GM18873 (cell line): ENCODE measurements at regions not wholly inside any gene's neighbourhood (a gene's known extent, or its start where the extent isn't known, plus 50 kb on each side); places are given as distances from the start of the nearest gene placed in this dataset.
"Not testable (repeated sequence)": the region's sequence is repeated elsewhere in the genome, so short reads cannot be mapped to it uniquely, and the experiment has no call there.

ENCODE experiments used
- ATAC-seq: cut with Tn5 transposase; IDR thresholded peaks from one replicate; pipeline ENCODE4 v1.9.1; 2021; ENCODE audit warnings: mild to moderate bottlenecking, moderate library complexity, moderate number of reproducible peaks; ENCODE audit not compliant: unreplicated experiment, low FRiP score

DNA sequence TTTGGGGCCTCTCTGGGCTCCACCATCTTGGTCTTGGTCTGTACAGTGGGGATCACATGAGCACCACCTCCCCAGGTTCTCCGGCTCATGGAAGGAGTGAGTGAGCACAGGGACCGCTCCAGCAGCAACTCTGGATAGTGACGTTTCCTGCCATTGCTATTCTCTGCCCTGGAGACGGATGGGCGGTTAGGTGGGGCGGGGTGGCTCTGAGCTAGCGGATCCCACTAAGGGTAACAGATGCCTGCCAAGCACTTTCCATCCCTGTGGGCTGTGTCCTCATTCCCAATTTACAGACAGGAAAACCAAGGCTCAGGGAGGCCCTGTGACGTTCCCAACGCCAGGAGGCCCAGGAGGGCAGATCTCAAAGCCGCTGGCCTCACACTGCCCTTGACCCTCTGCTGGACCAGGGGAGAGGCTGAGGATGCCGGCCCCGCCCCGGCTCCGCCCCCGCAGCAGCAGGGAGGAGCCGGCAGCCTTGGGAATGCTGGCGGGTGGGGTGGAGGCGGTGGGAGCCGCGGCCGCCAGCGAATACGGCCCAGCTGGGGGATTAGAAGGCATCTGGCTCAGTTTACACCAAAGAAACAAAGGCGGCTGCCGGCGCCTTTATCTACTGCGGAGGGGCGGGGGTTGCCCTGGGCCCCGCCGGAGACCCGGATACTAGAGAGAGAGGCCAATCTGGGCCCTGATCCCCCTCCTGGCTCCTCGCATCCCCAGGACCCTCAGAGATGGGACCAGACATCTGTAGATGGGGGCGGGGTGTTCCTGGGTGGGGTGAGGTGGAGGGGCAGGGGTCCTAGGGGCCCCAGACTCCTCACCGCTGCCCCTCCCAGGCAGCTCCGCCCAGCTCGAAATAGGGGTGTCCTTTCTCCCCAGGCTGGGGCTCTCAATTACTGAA lies 122.3 kb upstream of the CIBAR2 start:
- no peak for ATAC-seq

DNA sequence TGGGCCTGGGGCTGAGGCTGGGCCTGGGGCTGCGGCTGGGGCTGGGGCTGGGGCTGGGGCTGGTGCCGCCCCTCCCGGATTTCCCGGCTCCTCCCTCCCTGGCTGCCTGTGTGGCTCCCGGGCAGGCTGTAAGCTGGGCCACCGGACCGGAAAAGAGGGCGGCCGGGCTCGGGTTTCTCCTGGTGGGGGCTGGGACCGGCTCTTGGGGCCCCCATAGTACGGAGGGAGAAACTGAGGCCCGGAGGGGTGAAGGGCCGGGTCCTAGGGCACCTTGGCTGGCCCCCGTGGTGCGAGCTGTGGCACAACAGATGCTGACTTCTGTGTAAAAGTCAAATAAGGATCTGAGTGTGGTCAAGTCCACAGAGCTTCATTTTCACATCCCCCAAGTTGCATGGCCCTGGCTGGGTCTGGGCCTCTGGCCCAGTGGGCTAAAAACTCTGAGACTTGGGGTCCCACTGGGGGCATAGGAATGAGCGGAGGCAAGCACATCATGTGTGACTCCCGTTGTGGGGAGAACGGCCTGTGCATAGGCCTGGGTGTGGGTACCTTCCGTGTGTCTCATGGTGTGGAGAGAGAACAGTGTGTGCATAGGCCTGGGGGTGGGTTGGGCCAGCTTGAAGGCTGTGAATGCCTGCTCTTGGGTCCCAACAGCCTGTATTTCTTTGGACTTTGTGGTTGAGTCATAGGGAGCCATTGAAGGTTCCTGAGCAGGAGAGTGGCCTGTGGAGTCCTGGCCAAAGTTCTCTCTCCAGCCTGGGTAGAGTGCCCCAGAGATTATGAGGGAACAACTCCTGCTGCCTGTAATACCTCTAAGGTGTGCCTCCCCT lies 123.9 kb upstream of the CIBAR2 start:
- no peak for ATAC-seq

DNA sequence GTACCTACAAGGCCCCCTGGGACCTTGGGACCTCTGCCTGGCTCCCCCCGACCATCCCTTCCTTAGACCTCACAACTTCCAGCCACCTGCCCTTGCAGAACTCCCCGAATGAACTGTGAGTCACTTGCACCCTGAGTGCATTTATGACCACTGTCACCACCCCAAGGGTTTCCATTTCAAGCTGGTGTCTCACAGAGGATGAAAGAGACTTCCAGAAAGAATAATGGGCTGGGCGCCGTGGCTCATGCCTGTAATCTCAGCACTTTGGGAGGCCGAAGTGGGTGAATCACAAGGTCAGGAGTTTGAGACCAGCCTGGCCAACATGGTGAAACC lies 124.5 kb upstream of the CIBAR2 start:
- ATAC-seq: no peak

DNA sequence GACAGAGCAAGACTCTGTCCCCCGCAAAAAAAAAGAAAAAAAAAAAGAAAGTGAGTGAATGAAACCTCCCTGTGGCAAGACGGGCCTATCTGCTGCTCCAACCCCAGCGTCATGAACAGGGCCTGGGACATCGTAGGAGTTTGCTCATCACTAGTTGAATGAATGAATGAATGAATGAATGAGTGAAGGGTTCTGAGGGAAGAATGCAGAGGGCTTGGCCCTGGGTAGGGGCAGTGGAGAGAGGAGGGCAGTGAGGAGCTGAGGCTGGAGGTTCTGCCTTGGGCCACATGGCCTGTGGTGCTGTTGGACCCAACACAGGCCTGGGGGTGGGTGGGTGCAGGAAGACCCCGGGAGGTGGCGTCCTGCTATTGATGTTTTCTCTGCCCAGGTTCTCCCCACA lies 125.5 kb upstream of the CIBAR2 start:
- ATAC-seq: no peak

DNA sequence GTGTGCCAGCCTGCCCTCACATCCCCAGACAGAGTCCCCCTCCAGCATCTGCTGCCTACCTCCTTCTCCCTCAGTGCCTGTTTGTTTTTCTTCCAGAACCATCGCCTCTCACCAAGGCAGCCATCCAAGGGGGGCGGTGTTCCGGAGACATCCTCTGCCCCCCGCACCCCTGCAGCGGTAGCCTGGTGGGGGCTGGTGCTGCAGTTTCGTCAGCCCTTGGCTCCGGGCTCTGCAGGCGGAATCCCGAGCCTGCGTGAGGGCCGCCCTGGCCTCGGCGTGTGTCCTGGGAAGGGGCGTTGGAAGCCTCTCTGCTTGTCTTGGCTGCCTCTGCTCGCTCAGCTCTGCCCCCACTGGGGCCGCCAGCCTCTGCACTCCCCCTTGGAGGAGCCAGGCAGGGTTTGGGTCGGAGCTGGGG lies 126.0 kb upstream of the CIBAR2 start:
- no peak for ATAC-seq

DNA sequence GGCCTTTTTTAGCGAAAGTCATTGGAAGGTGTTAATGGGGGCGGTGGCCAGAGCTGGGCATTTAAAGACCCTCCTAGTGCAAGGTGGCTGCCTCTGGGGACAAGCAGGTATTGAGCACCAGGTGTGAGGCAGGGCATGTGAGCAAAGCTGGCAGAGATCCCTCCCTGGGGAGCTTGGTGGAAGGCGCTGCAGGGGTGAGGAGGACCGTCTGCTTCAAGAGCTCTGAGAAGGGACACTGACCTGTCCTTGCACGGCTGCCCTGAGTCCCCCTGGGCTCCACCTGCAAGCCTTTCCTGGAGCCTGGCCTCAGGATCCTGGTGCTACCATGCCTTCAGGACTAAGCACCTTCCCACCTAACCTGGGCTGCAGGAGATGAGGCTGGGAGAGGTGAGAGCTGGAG lies 127.0 kb upstream of the CIBAR2 start:
- no peak for ATAC-seq

DNA sequence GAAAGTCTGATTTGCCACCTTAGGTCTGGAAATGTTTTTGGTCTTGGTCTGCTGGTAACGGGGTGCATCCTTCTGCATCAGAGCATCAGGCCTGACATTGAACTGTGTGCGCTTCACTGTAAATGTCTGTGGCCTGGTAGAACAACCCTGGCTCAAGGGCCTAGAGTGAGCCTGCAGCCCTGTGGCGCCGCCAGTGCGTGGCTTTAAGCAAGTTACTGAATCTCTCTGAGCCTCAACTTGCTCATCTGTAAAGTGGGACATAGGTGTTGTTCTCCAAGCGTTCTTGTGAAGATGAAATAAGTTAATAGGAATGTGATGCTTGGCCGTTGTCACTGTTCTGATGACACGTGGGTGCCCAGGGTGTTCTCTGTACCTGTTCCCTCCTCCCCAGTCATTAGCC lies 127.6 kb upstream of the CIBAR2 start:
- no peak for ATAC-seq

DNA sequence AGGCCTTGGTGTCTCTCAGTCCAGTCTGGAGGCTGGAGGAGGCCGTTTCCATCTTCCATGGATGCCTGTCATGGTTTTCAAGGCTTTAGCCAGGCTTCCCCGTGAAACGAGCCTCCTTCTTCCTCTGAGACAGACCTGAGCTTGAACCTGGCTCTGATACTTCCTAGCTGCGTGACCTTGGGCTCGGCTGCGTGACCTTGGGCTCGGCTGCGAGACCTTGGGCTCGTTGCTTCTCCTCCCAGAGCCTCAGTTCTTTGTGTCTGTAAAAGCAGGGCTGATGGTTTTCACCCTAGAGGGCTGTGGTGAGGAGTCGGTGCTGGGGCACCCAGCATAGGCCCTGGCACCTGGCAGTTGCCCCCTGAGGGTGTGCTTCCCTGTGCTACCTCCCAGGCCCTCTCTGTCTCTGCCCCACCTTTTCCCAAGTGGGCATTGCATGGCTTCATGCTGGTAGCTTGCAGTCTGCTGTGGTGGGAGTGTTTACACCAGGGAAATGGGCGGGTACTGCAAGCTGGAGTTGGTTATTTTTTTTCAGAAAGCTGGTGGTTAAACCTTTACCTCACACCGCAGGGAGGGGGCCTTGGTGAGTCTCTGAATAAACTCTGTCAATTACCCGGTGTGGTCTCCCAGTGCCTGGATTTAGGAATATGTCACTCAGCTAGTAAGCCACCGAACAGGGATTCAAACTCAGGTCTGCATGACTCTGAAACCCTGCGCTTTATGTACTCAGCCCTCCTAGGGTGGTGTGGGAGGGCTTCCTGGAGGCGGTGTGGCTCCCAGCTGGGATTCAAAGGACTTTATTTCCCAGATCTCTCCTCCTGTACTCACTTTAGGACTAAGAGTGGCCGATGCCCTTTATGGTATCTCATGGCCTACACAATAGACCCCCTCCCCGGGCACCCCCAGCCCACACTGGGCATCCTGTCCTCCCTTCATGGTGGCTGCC lies 129.0 kb upstream of the CIBAR2 start:
- ATAC-seq: no peak

DNA sequence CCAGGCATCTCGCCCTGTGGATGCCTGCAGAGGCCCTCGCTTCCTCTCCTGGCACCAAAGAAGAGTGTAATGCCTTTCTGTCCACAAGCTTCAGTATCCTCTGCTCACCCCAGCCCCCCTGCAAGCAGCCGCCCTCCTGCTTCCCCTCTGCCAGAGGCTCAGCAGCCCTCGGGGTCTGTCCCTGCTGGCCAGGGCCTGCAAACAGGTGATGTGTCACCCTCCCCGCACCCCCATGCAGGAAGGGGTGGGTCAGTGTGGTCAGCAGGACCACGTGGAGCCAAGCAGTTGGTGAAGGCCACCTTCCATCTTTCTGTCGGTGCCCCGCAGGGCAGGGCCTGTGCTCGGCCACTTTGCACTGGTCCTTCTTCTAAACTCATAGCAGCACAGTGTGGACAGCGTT lies 129.9 kb upstream of the CIBAR2 start:
- ATAC-seq: no peak

DNA sequence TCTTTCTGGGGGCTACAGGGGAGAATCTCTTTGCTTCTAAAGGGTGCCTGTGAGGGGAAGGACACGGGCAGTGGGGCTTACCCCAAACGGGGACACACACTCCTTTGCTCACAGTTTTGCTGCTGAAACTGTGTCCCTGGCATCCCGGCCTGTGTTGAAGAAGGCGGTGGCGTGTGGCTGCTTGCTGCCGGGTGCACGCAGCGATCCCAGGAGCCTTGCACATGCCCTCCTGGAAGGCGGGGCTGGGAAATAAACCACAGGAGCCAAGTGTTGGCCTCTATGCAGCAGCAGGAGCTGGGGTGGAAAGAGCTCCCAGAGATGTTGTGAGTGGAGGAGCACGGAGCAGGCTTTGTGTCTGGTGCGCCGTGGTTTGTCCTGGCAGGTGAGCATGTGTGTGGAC lies 131.0 kb upstream of the CIBAR2 start:
- no peak for ATAC-seq

DNA sequence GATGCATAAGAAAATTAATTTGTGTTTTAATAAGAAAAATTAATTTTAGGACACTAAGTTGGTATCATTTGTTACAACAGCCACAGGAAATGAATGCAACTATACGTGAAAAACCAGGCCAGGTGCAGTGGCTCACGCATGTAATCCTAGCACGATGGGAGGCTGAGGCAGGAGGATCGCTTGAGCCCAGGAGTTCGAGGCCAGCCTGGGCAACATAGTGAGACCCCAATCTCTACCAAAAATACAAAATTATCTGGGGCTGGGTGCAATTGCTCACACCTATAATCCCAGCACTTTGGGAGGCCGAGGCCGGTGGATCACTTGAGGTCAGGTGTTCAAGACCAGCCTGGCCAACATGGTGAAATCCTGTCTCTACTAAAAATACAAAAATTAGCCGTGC lies 132.2 kb upstream of the CIBAR2 start:
- not testable (repeated sequence) for ATAC-seq

DNA sequence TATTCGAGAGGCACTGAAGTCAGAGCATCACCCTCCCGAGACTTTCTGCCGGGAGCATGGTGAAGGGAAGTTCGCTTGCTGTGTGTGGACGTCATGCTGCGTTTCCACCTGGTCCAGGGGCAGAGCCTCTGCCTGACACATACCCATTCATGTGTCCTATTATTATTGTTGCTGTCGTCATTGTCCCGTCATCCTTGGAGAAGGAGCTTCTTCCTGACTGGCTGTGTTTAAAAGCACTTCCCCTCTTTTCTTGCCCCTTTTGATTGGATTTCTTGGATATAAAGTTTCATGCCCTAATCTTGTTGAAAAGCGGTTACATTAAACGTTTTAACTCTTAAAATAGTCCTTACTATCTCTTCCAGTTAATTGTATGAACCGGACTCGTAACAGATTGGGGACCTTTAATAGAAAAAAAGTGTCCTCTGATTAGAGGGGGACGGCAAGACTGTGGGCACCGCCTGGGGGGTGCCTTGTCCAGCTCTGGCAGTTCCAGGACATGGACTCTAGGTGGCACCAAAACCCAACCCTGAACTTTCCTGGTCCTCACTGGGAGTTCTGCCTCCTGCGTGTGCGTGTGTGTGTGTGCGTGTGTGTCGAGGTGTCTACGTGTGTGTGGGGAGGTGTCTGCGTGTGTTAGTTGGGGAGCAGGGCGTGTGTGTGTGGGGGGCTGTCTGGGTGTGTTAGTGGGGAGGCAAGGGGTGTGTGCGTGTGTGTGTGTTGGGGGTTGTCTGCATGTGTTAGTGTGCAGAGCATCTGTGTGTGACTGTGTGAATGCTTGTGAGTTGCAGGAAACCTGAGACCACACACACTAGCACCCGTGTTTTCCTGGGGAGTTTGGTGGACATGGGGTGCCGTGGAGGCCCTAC lies 133.3 kb upstream of the CIBAR2 start:
- ATAC-seq: no peak

DNA sequence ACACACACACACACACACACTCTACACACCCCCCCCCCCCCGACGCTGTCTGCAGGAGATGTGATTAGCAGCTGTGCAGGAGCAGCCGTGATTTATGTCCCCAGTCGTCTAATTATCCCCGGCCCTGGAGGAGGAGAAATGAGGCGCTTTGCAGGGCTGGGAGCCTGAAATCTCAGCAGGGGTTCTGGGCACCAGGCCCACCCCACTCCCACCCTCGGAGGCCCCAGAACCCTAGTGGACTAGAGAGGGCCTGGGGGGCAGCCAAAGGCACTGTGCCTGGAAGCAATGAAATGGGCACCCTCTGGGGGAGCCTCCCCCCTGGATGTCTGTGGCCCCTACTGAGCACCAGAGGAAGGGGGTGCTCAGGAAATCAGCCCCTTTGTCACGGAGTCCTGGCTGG lies 134.2 kb upstream of the CIBAR2 start:
- no peak for ATAC-seq

DNA sequence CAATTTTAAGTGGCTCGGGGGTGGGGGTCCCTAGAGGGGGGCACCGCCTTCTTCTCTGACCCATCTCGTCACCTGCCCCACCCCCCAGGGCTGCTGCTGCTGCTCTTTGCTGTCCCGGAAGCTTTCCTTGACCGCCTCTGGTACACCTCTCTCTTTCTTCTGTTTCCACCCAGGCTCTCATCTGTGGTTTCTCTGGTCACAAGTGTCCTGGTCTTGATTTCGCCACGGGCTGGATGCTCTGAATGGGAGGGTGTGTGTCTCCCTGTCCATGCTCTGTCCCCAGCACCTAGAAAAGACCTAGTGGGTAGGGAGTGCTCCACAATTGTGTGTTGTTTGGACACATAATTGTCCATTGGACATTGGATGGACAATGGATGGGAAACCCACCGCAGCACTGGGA lies 134.7 kb upstream of the CIBAR2 start:
- no peak for ATAC-seq

DNA sequence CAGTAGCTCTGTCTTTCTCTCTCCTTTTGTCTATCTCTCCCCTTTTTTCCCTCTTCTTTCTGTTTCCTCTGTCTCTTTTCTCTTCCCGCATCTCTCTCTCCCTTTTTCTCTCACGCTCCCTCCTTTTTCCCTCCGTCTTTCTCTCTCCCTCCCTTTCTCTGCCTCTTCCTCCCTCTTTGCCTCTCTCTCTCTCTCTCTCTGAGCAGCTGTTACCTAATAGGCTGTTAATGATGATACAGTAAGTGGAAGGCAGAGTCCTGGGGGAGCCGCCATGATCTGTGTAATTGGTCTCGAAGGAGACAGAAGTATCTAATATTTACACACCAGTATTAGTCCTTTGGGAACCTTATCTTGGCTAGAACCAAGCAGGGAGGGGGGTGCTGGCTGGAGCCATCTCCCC lies 136.1 kb upstream of the CIBAR2 start:
- no peak for ATAC-seq

DNA sequence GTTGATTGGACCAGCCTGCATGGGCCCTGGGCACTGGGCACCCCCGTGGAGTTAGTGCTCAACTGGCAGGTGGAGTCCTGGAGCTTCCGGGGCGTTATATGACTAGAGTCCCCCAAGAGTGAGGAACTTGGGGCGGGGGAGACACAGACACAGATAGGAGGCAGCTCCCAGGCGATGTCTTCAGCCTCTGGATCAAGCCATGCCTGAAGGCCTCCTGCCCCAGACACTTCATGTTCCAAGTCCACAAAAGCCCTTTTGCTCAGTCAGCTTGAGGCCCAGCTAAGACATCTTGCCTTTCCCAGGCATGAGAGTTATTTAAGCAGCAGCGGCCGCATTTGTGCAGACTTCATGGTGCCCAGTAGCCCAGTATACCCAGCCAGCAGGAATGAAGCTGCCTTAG lies 136.6 kb upstream of the CIBAR2 start:
- no peak for ATAC-seq

DNA sequence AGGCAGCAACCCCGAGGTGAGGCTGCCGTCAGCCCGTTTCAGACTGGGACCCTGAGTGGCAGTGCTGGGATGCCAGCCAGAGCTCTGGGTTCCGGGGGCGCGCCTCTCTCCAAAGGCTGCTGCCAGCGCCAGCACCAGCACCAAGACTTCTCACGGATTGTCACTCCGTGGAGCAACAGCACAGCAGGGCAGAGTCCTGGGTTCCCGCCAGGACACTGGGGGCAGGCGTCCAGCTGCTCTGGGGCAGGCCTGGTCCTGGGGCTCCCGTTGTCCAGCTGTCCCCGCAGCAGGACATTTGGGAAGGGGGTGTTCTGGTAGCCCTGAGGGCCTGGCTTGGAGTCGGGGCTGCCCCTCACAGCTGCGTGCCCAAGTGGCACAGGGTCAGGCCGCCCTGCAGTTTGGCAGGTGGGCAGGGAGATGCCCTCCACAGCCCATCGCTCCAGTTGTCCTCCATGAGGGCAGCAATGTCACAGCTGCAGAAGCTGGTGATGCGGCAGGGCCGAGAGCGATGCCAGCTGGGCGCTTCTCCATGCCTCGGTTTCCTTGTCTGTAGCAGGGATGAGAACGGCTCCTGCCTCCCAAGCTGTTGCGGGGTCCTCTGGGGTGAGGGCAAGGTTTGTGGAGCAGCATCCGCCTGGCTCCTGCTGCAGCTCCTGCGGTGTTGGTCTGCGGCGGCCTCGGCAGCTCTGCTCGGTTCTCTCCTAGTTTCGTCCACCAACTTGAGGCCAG lies 137.3 kb upstream of the CIBAR2 start:
- no peak for ATAC-seq

DNA sequence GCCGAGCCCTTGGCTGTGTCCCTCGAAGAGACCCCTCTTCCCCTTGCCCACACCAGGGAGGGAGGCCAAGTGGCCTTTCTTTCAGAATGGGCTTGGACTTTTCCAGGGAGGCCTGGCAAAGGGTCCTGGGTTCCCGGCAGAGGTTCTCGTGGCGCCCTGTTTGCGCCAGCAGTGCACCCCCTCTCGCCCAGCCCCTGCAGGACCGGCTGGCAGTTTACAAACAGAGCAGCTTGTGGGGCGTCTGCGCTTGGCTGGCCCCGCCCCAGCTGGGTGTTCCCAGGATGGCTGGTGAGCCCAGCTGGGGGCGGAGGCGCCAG lies 137.8 kb upstream of the CIBAR2 start:
- ATAC-seq: no peak

DNA sequence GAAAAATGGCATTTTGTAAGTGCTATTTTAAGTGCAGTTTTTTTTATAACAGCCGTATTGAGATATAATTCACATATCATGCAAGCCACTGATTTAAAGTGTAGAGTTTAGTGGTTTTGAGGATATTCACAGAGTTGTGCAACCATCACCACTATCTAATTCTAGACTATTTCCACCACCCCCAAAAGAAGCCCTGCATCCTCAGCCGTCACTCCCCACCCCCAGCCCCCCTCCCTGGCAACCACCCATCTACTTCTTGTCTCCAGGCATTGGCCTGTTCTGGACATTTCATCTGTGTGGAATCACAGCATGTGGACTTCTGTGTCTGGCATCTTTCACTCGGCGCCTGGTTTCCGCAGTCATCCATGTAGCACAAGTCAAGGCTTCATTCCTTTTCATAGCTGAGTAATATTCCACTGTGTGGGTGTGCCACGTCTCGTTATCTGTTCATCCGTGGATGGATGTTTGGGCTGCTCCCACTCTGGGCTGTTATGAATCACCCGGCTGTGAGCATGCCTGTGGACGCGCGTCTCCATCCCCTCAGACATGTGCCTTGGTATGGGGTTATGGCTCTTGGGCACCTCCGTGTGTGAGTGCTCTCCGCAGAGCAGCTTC lies 138.4 kb upstream of the CIBAR2 start:
- ATAC-seq: no peak
